ENCODE measurements at regions not wholly inside any gene's neighbourhood (a gene's known extent, or its start where the extent isn't known, plus 50 kb on each side); places are given as distances from the start of the nearest gene placed in this dataset.
"Not testable (repeated sequence)": the region's sequence is repeated elsewhere in the genome, so short reads cannot be mapped to it uniquely, and the experiment has no call there.

DNA sequence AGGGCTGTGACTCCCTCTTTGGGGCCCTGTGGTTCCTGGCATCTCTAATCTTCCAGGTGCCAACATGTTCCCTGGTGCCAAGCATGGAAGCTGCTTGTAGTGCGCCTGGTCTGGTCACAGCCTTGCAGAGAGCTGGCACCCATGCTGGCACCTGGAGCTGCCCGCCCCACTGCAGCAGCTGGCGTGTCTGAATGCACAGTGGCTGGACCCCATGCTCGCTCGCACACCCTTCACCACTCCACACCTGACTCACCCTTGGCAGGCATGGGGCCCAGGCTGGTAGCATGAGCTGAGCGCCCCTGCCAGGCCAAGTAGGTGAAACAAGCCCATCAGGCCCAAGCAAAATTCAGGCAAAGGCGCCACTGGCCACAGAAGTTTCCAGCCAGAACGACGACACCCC, 119.1 kb downstream of the DNAAF6 start:
- DNase-seq (ENCODE audit: extremely low spot score, unreplicated experiment), result no peak

DNA sequence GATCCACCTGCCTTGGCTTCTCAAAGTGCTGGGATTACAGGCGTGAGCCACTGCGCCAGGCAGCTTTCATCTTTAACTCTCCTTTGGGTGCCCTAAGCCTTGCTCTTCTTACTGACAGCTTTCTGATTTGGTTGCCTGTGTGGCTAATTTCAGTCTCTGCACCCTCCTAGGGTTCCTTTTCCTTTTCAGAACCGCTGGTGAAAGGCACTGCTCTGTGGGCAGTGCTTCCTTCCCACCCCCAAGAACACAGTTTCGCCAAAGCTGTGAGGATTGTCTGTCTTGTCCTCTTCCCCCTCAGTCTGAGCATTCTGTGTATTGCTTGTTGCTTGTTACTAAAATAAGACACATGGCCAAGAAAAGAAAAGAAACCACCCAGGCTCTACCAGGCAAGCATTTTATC, 101.4 kb upstream of the FRMPD3 start:
- no peaks in the 10 kb centered on the region for H3K4me1 Mint-ChIP-seq (ENCODE audit: unreplicated experiment)
- H3K36me3 Mint-ChIP-seq, result no peaks in the 10 kb centered on the region
- H3K9me3 Mint-ChIP-seq, result no peaks in the 10 kb centered on the region

More for the DNA sequence above, 119.1 kb downstream of the DNAAF6 start:
- Mint-ChIP-seq H3K27me3 (peaks cover 10% of the 10 kb centered on the region), H3K36me3 (no peaks in the 10 kb centered on the region), H3K4me1 (ENCODE audit: unreplicated experiment) (no peaks in the 10 kb centered on the region), H3K9me3 (no peaks in the 10 kb centered on the region), H3K27ac (no peak overlapping the region), H3K4me3 (no peak overlapping the region)
- TF ChIP-seq, protein P1, sequence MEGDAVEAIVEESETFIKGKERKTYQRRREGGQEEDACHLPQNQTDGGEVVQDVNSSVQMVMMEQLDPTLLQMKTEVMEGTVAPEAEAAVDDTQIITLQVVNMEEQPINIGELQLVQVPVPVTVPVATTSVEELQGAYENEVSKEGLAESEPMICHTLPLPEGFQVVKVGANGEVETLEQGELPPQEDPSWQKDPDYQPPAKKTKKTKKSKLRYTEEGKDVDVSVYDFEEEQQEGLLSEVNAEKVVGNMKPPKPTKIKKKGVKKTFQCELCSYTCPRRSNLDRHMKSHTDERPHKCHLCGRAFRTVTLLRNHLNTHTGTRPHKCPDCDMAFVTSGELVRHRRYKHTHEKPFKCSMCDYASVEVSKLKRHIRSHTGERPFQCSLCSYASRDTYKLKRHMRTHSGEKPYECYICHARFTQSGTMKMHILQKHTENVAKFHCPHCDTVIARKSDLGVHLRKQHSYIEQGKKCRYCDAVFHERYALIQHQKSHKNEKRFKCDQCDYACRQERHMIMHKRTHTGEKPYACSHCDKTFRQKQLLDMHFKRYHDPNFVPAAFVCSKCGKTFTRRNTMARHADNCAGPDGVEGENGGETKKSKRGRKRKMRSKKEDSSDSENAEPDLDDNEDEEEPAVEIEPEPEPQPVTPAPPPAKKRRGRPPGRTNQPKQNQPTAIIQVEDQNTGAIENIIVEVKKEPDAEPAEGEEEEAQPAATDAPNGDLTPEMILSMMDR (conservative IDR thresholded peaks at IDR 0.05), result no peak

DNA sequence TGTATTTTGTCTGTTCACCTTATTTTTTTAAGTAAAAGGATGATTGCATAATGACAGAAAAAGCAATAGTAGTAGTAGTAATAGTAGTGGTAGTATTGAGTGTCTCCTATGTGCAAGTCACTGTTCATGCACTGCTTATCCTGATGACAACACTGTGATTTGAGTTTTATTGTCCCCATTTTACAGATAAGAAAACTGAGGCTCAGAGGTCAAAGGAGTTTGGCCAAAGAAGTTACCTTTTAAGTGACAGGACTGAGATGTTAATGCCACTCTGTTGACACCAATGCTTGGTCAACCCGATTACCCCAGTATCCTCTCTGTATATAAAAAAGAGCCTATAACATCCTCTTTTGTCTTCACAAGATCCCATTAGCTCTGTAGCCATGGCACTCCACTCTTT, 100.5 kb upstream of the FRMPD3 start:
- TF ChIP-seq, protein P1 (conservative IDR thresholded peaks at IDR 0.05), result no peak
- no peaks in the 10 kb centered on the region for H3K4me1 Mint-ChIP-seq (ENCODE audit: unreplicated experiment)
- no peak overlapping the region for H3K27ac Mint-ChIP-seq
- no peaks in the 10 kb centered on the region for H3K36me3 Mint-ChIP-seq
- no peak overlapping the region for H3K4me3 Mint-ChIP-seq
- no peaks in the 10 kb centered on the region for H3K9me3 Mint-ChIP-seq
- H3K27me3 Mint-ChIP-seq, result peaks cover 10% of the 10 kb centered on the region
- DNase-seq (ENCODE audit: extremely low spot score, unreplicated experiment), result no peak

More for the DNA sequence above, 101.4 kb upstream of the FRMPD3 start:
- H3K27me3 Mint-ChIP-seq, result peaks cover 10% of the 10 kb centered on the region
- no peak overlapping the region for H3K27ac Mint-ChIP-seq
- no peak for DNase-seq (ENCODE audit: extremely low spot score, unreplicated experiment)
- TF ChIP-seq, protein P1 (conservative IDR thresholded peaks at IDR 0.05), result no peak
- no peak overlapping the region for H3K4me3 Mint-ChIP-seq

DNA sequence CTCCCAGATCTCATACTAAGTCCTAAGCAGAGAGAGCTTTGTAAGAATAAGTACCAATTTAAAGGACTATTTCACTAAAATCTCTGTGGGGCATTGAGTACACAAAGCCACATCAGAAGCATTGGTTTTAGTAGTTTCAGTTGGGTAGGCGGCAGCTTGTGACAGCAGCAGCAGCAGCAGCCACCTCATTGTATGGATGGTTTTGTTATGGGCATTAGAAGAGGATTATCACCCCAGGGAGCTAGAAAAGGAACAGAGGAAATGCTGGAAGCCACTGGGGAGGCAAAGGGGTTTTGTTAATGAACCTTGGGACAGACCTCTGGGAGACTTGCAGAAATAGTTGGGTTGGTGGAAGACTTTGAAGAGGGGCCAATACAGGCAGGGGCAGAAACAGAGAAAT, 93.9 kb upstream of the FRMPD3 start:
- TF ChIP-seq, protein P1 (conservative IDR thresholded peaks at IDR 0.05), result no peak
- no peaks in the 10 kb centered on the region for H3K36me3 Mint-ChIP-seq
- H3K27ac Mint-ChIP-seq, result no peak overlapping the region
- H3K4me3 Mint-ChIP-seq, result no peak overlapping the region
- H3K4me1 Mint-ChIP-seq (ENCODE audit: unreplicated experiment), result no peaks in the 10 kb centered on the region
- no peak for DNase-seq (ENCODE audit: extremely low spot score, unreplicated experiment)
- H3K27me3 Mint-ChIP-seq, result peaks cover 19% of the 10 kb centered on the region
- H3K9me3 Mint-ChIP-seq, result no peaks in the 10 kb centered on the region

DNA sequence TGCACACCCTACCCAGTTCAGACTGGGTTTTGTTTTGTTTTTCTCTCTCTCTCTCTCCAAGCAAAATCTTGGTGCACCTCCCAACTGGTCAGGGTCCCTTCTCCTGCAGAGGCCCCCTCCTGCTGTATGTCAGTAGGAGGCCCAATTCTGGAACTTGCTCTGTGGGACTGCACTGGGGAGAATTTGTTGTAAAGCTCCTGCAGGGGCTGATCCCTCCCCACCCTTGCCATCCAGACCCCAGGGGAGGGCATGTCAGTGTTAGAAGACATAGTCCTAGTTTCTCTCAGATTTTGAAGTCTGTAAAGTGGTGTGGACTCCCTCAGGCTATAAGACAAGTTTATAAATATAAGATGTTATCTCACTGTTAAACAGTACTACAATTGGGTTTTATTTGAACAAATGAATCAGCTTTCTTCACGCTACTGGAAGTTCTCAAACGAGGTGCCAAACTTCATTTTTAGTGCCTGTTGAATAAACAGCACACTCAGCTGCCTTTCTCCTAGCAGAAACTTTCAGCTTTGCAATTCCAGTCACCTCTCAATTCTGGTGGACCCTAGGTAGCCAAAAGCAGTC, 88.6 kb upstream of the FRMPD3 start:
- H3K4me3 Mint-ChIP-seq, result no peak overlapping the region
- no peaks in the 10 kb centered on the region for H3K4me1 Mint-ChIP-seq (ENCODE audit: unreplicated experiment)
- H3K9me3 Mint-ChIP-seq, result peaks cover 4% of the 10 kb centered on the region
- no peak overlapping the region for H3K27ac Mint-ChIP-seq
- H3K27me3 Mint-ChIP-seq, result peaks cover 14% of the 10 kb centered on the region
- DNase-seq (ENCODE audit: extremely low spot score, unreplicated experiment), result no peak
- TF ChIP-seq, protein P1 (conservative IDR thresholded peaks at IDR 0.05), result no peak
- no peaks in the 10 kb centered on the region for H3K36me3 Mint-ChIP-seq

DNA sequence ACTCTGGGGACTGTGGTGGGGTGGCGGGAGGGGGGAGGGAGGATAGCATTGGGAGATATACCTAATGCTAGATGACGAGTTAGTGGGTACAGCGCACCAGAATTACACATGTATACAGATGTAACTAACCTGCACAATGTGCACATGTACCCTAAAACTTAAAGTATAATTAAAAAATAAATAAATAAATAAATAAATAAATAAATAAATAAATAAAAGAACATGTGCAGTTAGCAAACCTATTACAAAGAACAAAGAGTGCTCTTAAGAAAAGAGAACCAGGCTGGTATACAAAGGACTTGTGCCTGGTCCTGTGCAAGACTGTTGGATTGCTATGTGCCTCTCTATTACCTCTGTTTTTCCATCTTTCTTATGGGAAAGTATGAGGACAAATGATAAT, 79.3 kb upstream of the FRMPD3 start:
- H3K9me3 Mint-ChIP-seq; H3K36me3 Mint-ChIP-seq; DNase-seq (ENCODE audit: extremely low spot score, unreplicated experiment); H3K27ac Mint-ChIP-seq; H3K27me3 Mint-ChIP-seq; H3K4me3 Mint-ChIP-seq; H3K4me1 Mint-ChIP-seq (ENCODE audit: unreplicated experiment): not testable (repeated sequence)

Data from type B pancreatic cell (in vitro differentiated cells).